ENCODE measurements at regions not wholly inside any gene's neighbourhood (a gene's known extent, or its start where the extent isn't known, plus 50 kb on each side); places are given as distances from the start of the nearest gene placed in this dataset.

GRCh38 chr10:59586407-59586891 is 123.2 kb downstream of the SLC16A9 start:
- Histone ChIP-seq H3K4me1 (peaks cover 0 to 5% (median 0%) of the 10 kb centered on the region in 3 donors), H3K9me3 (no peaks in the 10 kb centered on the region), H3K27me3 (no peaks in the 10 kb centered on the region), H3K36me3 (no peaks in the 10 kb centered on the region), H3K4me3 (no peak overlapping the region), H3K27ac (no peak overlapping the region)
- TF ChIP-seq POLR2A (IDR thresholded peaks at IDR 0.05), result no peak
- TF ChIP-seq POLR2AphosphoS5 (IDR thresholded peaks at IDR 0.05), result no peak
- TF ChIP-seq CTCF (IDR thresholded peaks at IDR 0.05), result no peak
- TF ChIP-seq EP300 (IDR thresholded peaks at IDR 0.05), result no peak
- ATAC-seq, result no peak
- WGBS, 2 donors (ENCODE audit: low coverage in 1 of 2), result 56 to 68% methylated on average over 1 to 2 of the region's 2 CpGs

- TF ChIP-seq EP300 (IDR thresholded peaks at IDR 0.05), result no peak
- TF ChIP-seq CTCF (IDR thresholded peaks at IDR 0.05), result no peak
- no peak for TF ChIP-seq POLR2A (IDR thresholded peaks at IDR 0.05)
- TF ChIP-seq POLR2AphosphoS5 (IDR thresholded peaks at IDR 0.05), result no peak
- H3K36me3 ChIP-seq, result no peaks in the 10 kb centered on the region
- peaks cover 0 to 7% (median 0%) of the 10 kb centered on the region in 3 donors for H3K4me1 ChIP-seq
- H3K4me3 ChIP-seq, result no peak overlapping the region
- no peak for ATAC-seq
- no peaks in the 10 kb centered on the region for H3K27me3 ChIP-seq
- H3K27ac ChIP-seq, result no peak overlapping the region
- H3K9me3 ChIP-seq, result no peaks in the 10 kb centered on the region
- WGBS, 2 donors (ENCODE audit: low coverage in 1 of 2), result 64 to 73% methylated on average over 4 of the region's 4 CpGs
These were observed 124.5 kb downstream of the SLC16A9 start for GRCh38 chr10:59585046-59585700.

GRCh38 chr10:59582780-59583179 is 126.9 kb downstream of the SLC16A9 start:
- 88 to 89% methylated on average over 2 to 3 of the region's 3 CpGs for WGBS, 2 donors (ENCODE audit: low coverage in 1 of 2)
- ATAC-seq, result no peak
- H3K27me3 ChIP-seq, result no peaks in the 10 kb centered on the region
- TF ChIP-seq POLR2A (IDR thresholded peaks at IDR 0.05) (no peak), EP300 (IDR thresholded peaks at IDR 0.05) (no peak), POLR2AphosphoS5 (IDR thresholded peaks at IDR 0.05) (no peak), CTCF (IDR thresholded peaks at IDR 0.05) (no peak)
- no peaks in the 10 kb centered on the region for H3K36me3 ChIP-seq
- H3K9me3 ChIP-seq, result no peaks in the 10 kb centered on the region
- H3K4me3 ChIP-seq, result no peak overlapping the region
- no peak overlapping the region for H3K27ac ChIP-seq
- H3K4me1 ChIP-seq, result peaks cover 0 to 21% (median 4%) of the 10 kb centered on the region in 3 donors

- no peaks in the 10 kb centered on the region for H3K9me3 ChIP-seq
- peaks cover 0 to 21% (median 4%) of the 10 kb centered on the region in 3 donors for H3K4me1 ChIP-seq
- H3K4me3 ChIP-seq, result no peak overlapping the region
- H3K27me3 ChIP-seq, result no peaks in the 10 kb centered on the region
- H3K27ac ChIP-seq, result no peak overlapping the region
- 58 to 60% methylated on average over 3 of the region's 3 CpGs for WGBS, 2 donors (ENCODE audit: low coverage in 1 of 2)
- no peak for ATAC-seq
- no peak for TF ChIP-seq EP300 (IDR thresholded peaks at IDR 0.05)
- TF ChIP-seq POLR2A (IDR thresholded peaks at IDR 0.05), result no peak
- no peak for TF ChIP-seq CTCF (IDR thresholded peaks at IDR 0.05)
- no peak for TF ChIP-seq POLR2AphosphoS5 (IDR thresholded peaks at IDR 0.05)
- no peaks in the 10 kb centered on the region for H3K36me3 ChIP-seq
These were observed 127.6 kb downstream of the SLC16A9 start for GRCh38 chr10:59582058-59582457.
